DOHH2 (cell line): ENCODE measurements at regions not wholly inside any gene's neighbourhood (a gene's known extent, or its start where the extent isn't known, plus 50 kb on each side); places are given as distances from the start of the nearest gene placed in this dataset.

Experiments used
- CTCF ChIP-seq: fragments of 200-600 bp; sonication (generic); IDR thresholded peaks from one replicate; pipeline ENCODE4 v1.5.1; 2014; ENCODE audit warnings: antibody characterized with exemption, mild to moderate bottlenecking, low read depth, low read length; ENCODE audit not compliant: poor library complexity, severe bottlenecking
- EZH2phosphoT487 ChIP-seq: fragments of 200-600 bp; sonication (generic); IDR thresholded peaks from 2 replicates; pipeline ENCODE4 v1.6.1; 2017; ENCODE audit warnings: borderline replicate concordance, mild to moderate bottlenecking, antibody characterized with exemption, low read length, moderate library complexity, mixed read lengths

- TF ChIP-seq CTCF (no peak), EZH2phosphoT487 (no peak)
These were observed 308.5 kb downstream of the ATXN7L3B start for GRCh38 chr12:74846116-74846515.
